ENCODE measurements at regions not wholly inside any gene's neighbourhood (a gene's known extent, or its start where the extent isn't known, plus 50 kb on each side); places are given as distances from the start of the nearest gene placed in this dataset.

- Histone ChIP-seq H3K4me1 (replicated peaks in 1 of 2; ENCODE audit: control insufficient read depth in 2 of 2, insufficient read depth in 2 of 2, low read length in 2 of 2) (no peaks in the 10 kb centered on the region), H3K4me3 (no peak overlapping the region), H3K27ac (ENCODE audit: extremely low read depth, low read depth, low read length) (no peak overlapping the region), H3K27me3 (ENCODE audit: control insufficient read depth in 2 of 2, insufficient read depth in 2 of 2, low read length in 2 of 2) (no peaks in the 10 kb centered on the region), H3K9ac (ENCODE audit: insufficient read depth in 1 of 2, low read depth in 2 of 2, low read length in 2 of 2) (no peak overlapping the region), H3K4me2 (ENCODE audit: insufficient read depth, low read length) (no peak overlapping the region), H3K36me3 (ENCODE audit: control insufficient read depth, insufficient read depth, low read length) (no peaks in the 10 kb centered on the region), H3K9me1 (ENCODE audit: control insufficient read depth, insufficient read depth, low read length) (no peaks in the 10 kb centered on the region), H4K20me1 (replicated peaks; ENCODE audit: control insufficient read depth, insufficient read depth, low read length) (no peaks in the 10 kb centered on the region), H3K9me3 (replicated peaks; ENCODE audit: control insufficient read depth, insufficient read depth, low read depth, low read length) (no peaks in the 10 kb centered on the region), H2AFZ (ENCODE audit: low read depth, low read length) (no peak overlapping the region), H3K79me2 (ENCODE audit: control insufficient read depth, insufficient read depth, low read length) (no peaks in the 10 kb centered on the region)
- FAIRE-seq (no peak), ATAC-seq (no peak), DNase-seq (ENCODE audit: extremely low read depth in 1 of 4, low spot score in 3 of 4) (no peak)
- ChIA-PET CTCF (ENCODE audit: low intra/inter-chr PET ratio) (no interaction called here), POLR2A (no interaction called here)
- in situ Hi-C loops (cut with MboI), result no loop called here
- BruUV-seq (replicated peaks), result no TSS peak
- TF ChIP-seq CREBBP (IDR thresholded peaks at IDR 0.05; ENCODE audit: low read depth, low read length) (no peak), CEBPG (CRISPR knock-in tag; IDR thresholded peaks at IDR 0.05) (no peak), CEBPG (tag; conservative IDR thresholded peaks at IDR 0.05 in 1 of 2, IDR thresholded peaks at IDR 0.05 in 1 of 2) (0 out of 4 replicates have a peak, but pooled peaks of 1 of the 2 experiments have one; percentile 10), U2AF1 (optimal IDR thresholded peaks at IDR 0.05; ENCODE audit: low read depth, low read length) (no peak)
- WGBS (ENCODE audit: insufficient coverage, low coverage, missing lambda C conversion rate), result 0% methylated on average over 2 of the region's 2 CpGs
- intact Hi-C loops (cut with micrococcal nuclease), result no loop called here
Measured at GRCh38 chr6:121886223-121886830, 450.9 kb downstream of the GJA1 start.

- POLR2A ChIA-PET, result no interaction called here
- no peak for DNase-seq (ENCODE audit: extremely low read depth in 1 of 4, low spot score in 3 of 4)
- H3K4me3 ChIP-seq, result no peak overlapping the region
- in situ Hi-C loops (cut with MboI), result no loop called here
- H3K36me3 ChIP-seq (ENCODE audit: control insufficient read depth, insufficient read depth, low read length), result no peaks in the 10 kb centered on the region
- H4K20me1 ChIP-seq (replicated peaks; ENCODE audit: control insufficient read depth, insufficient read depth, low read length), result no peaks in the 10 kb centered on the region
- WGBS (ENCODE audit: insufficient coverage, low coverage, missing lambda C conversion rate), result 0% methylated on average over 4 of the region's 4 CpGs
- H3K9me3 ChIP-seq (replicated peaks; ENCODE audit: control insufficient read depth, insufficient read depth, low read depth, low read length), result no peaks in the 10 kb centered on the region
- BruUV-seq (replicated peaks), result no TSS peak
- ATAC-seq, result no peak
- H3K9ac ChIP-seq (ENCODE audit: insufficient read depth in 1 of 2, low read depth in 2 of 2, low read length in 2 of 2), result no peak overlapping the region
- FAIRE-seq, result no peak
- intact Hi-C loops (cut with micrococcal nuclease), result no loop called here
- no peaks in the 10 kb centered on the region for H3K9me1 ChIP-seq (ENCODE audit: control insufficient read depth, insufficient read depth, low read length)
- no peaks in the 10 kb centered on the region for H3K4me1 ChIP-seq (replicated peaks in 1 of 2; ENCODE audit: control insufficient read depth in 2 of 2, insufficient read depth in 2 of 2, low read length in 2 of 2)
- H2AFZ ChIP-seq (ENCODE audit: low read depth, low read length), result no peak overlapping the region
- no peak overlapping the region for H3K27ac ChIP-seq (ENCODE audit: extremely low read depth, low read depth, low read length)
- H3K27me3 ChIP-seq (ENCODE audit: control insufficient read depth in 2 of 2, insufficient read depth in 2 of 2, low read length in 2 of 2), result no peaks in the 10 kb centered on the region
- no peak overlapping the region for H3K4me2 ChIP-seq (ENCODE audit: insufficient read depth, low read length)
- CTCF ChIA-PET (ENCODE audit: low intra/inter-chr PET ratio), result no interaction called here
- no peaks in the 10 kb centered on the region for H3K79me2 ChIP-seq (ENCODE audit: control insufficient read depth, insufficient read depth, low read length)
- TF ChIP-seq PRDM10 (IDR thresholded peaks at IDR 0.05; ENCODE audit: partially characterized antibody) (no peak), MEIS2 (IDR thresholded peaks at IDR 0.05; ENCODE audit: partially characterized antibody) (no peak)
Measured at GRCh38 chr6:121887724-121888123, 452.3 kb downstream of the GJA1 start.

All from K562 (cell line).